ENCODE measurements at regions not wholly inside any gene's neighbourhood (a gene's known extent, or its start where the extent isn't known, plus 50 kb on each side); places are given as distances from the start of the nearest gene placed in this dataset.

GRCh38 chr15:66623801-66624453 is 58.1 kb upstream of the LCTL start (continued):
- TF ChIP-seq HDAC3 (IDR thresholded peaks at IDR 0.05; ENCODE audit: borderline replicate concordance, partially characterized antibody), result no peak
- TF ChIP-seq CHD1 (IDR thresholded peaks at IDR 0.05; ENCODE audit: low read length), result no peak
- peak; percentile 98 for TF ChIP-seq ZNF830 (CRISPR knock-in tag; IDR thresholded peaks at IDR 0.05)
- peak; percentile 85 for TF ChIP-seq ZNF3 (CRISPR knock-in tag; IDR thresholded peaks at IDR 0.05)
- TF ChIP-seq ZNF175 (CRISPR knock-in tag; IDR thresholded peaks at IDR 0.05; ENCODE audit: low read depth), result peak; percentile 100
- TF ChIP-seq KLF10 (CRISPR knock-in tag; IDR thresholded peaks at IDR 0.05), result peak; percentile 96
- TF ChIP-seq MCM5 (IDR thresholded peaks at IDR 0.05; ENCODE audit: low read depth), result no peak
- no peak for TF ChIP-seq ZNF282 (CRISPR knock-in tag; IDR thresholded peaks at IDR 0.05)
- TF ChIP-seq ZBTB33 (CRISPR knock-in tag; IDR thresholded peaks at IDR 0.05), result no peak
- no peak for TF ChIP-seq FOXM1 (IDR thresholded peaks at IDR 0.05; ENCODE audit: low read depth)
- TF ChIP-seq FOXM1 (CRISPR knock-in tag; IDR thresholded peaks at IDR 0.05; ENCODE audit: low read depth), result no peak
- TF ChIP-seq NCOA1 (IDR thresholded peaks at IDR 0.05; ENCODE audit: low read depth), result no peak
- peak in 1 of 2 experiments; percentile 20; a peak in 1 of 4 replicates for TF ChIP-seq KDM1A (IDR thresholded peaks at IDR 0.05)
- TF ChIP-seq TEAD4 (IDR thresholded peaks at IDR 0.05; ENCODE audit: low read length), result no peak
- no peak for TF ChIP-seq TEAD4 (CRISPR knock-in tag; IDR thresholded peaks at IDR 0.05; ENCODE audit: borderline replicate concordance)
- peak; percentile 98 for TF ChIP-seq ZNF79 (CRISPR knock-in tag; IDR thresholded peaks at IDR 0.05; ENCODE audit: low read depth)
- peak; percentile 100 for TF ChIP-seq DMBX1 (CRISPR knock-in tag; IDR thresholded peaks at IDR 0.05; ENCODE audit: borderline replicate concordance)
- no peak for TF ChIP-seq PCBP2 (IDR thresholded peaks at IDR 0.05; ENCODE audit: low read depth, low read length, poor library complexity, severe bottlenecking)
- no peak for TF ChIP-seq MEIS2 (IDR thresholded peaks at IDR 0.05; ENCODE audit: partially characterized antibody)
- peak; percentile 98 for TF ChIP-seq PATZ1 (CRISPR knock-in tag; IDR thresholded peaks at IDR 0.05; ENCODE audit: borderline replicate concordance)
- TF ChIP-seq ZNF197 (CRISPR knock-in tag; IDR thresholded peaks at IDR 0.05; ENCODE audit: low read depth), result peak; percentile 100
- no peak for TF ChIP-seq SRSF9 (IDR thresholded peaks at IDR 0.05; ENCODE audit: borderline replicate concordance, low read depth, low read length)
- peak; percentile 96 for TF ChIP-seq TCFL5 (CRISPR knock-in tag; conservative IDR thresholded peaks at IDR 0.05)
- peak; percentile 100 for TF ChIP-seq HDAC8 (tag; IDR thresholded peaks at IDR 0.05)

Measured in K562 (cell line).